Natural killer cell treated with Interleukin-12 subunit alpha and Interleukin-12 subunit beta and Interleukin-15 and Interleukin-18, amount 100 ng/mL, for 72 hours (primary cell): ENCODE measurements at regions not wholly inside any gene's neighbourhood (a gene's known extent, or its start where the extent isn't known, plus 50 kb on each side); places are given as distances from the start of the nearest gene placed in this dataset.
"Not testable (repeated sequence)": the region's sequence is repeated elsewhere in the genome, so short reads cannot be mapped to it uniquely, and the experiment has no call there.

Experiments
- ATAC-seq, 2 donors: fragments of 150-1000 bp; cut with Tn5 transposase in 1 of 2; sonication (Bioruptor Pico), chemical (Tn5 transposase) in 1 of 2; 2 replicates each; pipeline ENCODE4 v1.10.0; 2021
- DNase-seq: peaks from one replicate; pipeline ENCODE4 v3.0.0; 2022; ENCODE audit warnings: low spot score
- H3K27ac Mint-ChIP-seq, 2 donors: 1 replicate in 1 of 2; 2 replicates in 1 of 2; pipeline ENCODE4 v1.8.0; 2022; ENCODE audit warnings: mixed read lengths in 2 of 2, mild to moderate bottlenecking in 1 of 2, moderate library complexity in 1 of 2
- H3K27me3 Mint-ChIP-seq, 2 donors: 1 replicate in 1 of 2; 2 replicates in 1 of 2; pipeline ENCODE4 v1.8.0; 2022; ENCODE audit warnings: mixed read lengths in 2 of 2
- H3K36me3 Mint-ChIP-seq: one replicate; pipeline ENCODE4 v1.8.0; 2022; ENCODE audit warnings: mixed read lengths
- H3K4me1 Mint-ChIP-seq, 2 donors: 1 replicate in 1 of 2; 2 replicates in 1 of 2; pipeline ENCODE4 v1.8.0; 2022; ENCODE audit warnings: low read depth in 2 of 2, mixed read lengths in 2 of 2, mild to moderate bottlenecking in 1 of 2
- H3K4me3 Mint-ChIP-seq: one replicate; pipeline ENCODE4 v1.8.0; 2022; ENCODE audit warnings: mixed read lengths
- H3K9me3 Mint-ChIP-seq: 2 replicates; pipeline ENCODE4 v1.8.0; 2022; ENCODE audit warnings: mixed read lengths

DNA sequence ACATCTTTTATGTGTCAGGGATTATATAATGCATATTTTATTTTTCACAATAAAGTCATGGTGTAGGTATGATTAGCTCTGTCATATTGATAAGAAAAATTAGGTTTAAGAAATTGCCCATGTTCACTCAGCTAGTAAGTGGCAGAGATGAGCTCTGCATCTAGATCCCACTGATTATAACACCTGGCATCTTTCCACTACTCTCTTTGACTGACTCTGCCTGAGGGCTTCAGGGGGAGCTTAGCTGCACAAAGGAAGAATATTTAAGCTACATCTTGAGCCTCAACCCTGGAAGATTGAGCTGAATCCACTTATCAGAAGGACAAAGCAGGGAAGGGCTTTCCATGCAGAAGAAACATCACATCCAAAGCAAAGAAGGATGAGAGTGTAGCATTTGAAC, 190.4 kb downstream of the MIS18A start:
- Mint-ChIP-seq H3K4me3 (no peak overlapping the region), H3K4me1 (no peaks in the 10 kb centered on the region), H3K36me3 (no peaks in the 10 kb centered on the region), H3K9me3 (no peaks in the 10 kb centered on the region), H3K27ac (no peak overlapping the region), H3K27me3 (peaks cover 3 to 40% of the 10 kb centered on the region in 2 donors)
- ATAC-seq: no peak
- no peak for DNase-seq

DNA sequence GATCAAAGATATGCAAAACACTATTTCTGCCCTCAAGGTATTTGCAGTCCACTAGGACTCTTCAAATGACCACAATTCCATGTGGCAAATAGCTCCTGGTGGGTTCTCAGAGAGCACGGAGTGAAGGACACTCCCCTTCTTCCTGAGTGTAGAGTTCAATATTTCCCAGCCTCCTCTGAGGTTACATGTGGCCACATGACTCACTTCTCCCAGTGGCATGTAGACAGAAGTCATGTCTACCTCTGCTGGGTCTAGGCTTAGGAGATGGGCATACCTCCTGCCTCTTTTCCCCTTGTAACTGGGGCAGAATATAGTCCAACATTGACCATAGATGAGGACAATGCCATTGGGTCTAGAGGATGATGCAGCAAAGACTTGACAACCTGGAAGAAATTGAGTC, 191.4 kb downstream of the MIS18A start:
- Mint-ChIP-seq H3K4me3 (no peak overlapping the region), H3K27me3 (peaks cover 6 to 39% of the 10 kb centered on the region in 2 donors), H3K9me3 (no peaks in the 10 kb centered on the region), H3K36me3 (no peaks in the 10 kb centered on the region), H3K27ac (no peak overlapping the region), H3K4me1 (no peaks in the 10 kb centered on the region)
- DNase-seq (no peak), ATAC-seq (no peak)

DNA sequence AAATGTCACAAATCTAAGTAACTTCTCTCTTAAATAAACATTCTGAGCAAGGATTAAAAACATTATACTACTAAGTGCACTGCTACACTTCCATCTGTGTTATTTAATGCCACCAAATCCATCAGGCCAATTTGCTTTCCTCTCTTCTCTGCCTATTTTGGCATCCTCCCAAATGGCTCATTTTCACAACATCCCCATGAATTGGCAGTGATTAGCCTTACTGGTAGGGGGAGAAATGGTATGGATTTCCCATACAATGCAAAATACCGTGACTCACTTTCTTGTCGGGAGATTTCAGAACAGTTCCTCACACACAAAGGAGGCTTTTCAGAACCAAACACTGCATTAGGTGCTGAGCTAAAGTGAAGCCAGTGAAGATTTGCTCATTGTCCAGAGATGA, 195.7 kb downstream of the MIS18A start:
- no peak for DNase-seq
- Mint-ChIP-seq H3K4me3 (no peak overlapping the region), H3K27me3 (peaks cover 9 to 34% of the 10 kb centered on the region in 2 donors), H3K27ac (no peak overlapping the region), H3K36me3 (no peaks in the 10 kb centered on the region), H3K4me1 (no peaks in the 10 kb centered on the region), H3K9me3 (no peaks in the 10 kb centered on the region)
- no peak for ATAC-seq

- ATAC-seq: no peak
- H3K9me3 Mint-ChIP-seq: no peaks in the 10 kb centered on the region
- H3K4me1 Mint-ChIP-seq: no peaks in the 10 kb centered on the region
- no peak overlapping the region for H3K27ac Mint-ChIP-seq
- H3K27me3 Mint-ChIP-seq: peaks cover 11 to 37% of the 10 kb centered on the region in 2 donors
- DNase-seq: no peak
- no peaks in the 10 kb centered on the region for H3K36me3 Mint-ChIP-seq
- no peak overlapping the region for H3K4me3 Mint-ChIP-seq
Measured at GRCh38 chr21:32082466-32082865, 196.4 kb downstream of the MIS18A start.

DNA sequence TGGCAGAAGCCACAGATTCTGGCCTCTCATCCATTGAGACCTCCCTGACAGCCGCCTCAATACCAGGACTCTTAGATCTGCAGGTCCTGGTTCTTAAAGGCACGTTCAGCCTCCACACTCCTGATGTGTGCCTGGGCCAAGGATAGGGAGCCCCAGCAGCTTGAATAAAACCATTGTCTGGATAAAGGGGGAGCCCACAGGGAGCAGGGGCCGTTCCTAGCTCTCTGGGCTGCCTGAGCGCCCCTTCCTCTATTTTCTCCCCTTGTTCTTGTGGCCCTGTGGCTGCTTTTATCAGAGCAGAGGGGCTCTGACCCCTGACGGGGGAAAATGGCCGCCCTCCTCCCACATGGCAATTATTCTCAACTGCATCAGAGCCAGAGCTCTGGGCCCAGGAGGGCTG, 200.8 kb downstream of the HUNK start:
- H3K27ac Mint-ChIP-seq: no peak overlapping the region
- H3K4me3 Mint-ChIP-seq: no peak overlapping the region
- no peaks in the 10 kb centered on the region for H3K9me3 Mint-ChIP-seq
- no peaks in the 10 kb centered on the region for H3K36me3 Mint-ChIP-seq
- peaks cover 2 to 17% of the 10 kb centered on the region in 2 donors for H3K27me3 Mint-ChIP-seq
- H3K4me1 Mint-ChIP-seq: no peaks in the 10 kb centered on the region
- ATAC-seq (no peak), DNase-seq (no peak)

GRCh38 chr21:32073190-32073589, 200.4 kb downstream of the HUNK start:
- no peaks in the 10 kb centered on the region for H3K4me1 Mint-ChIP-seq
- no peaks in the 10 kb centered on the region for H3K9me3 Mint-ChIP-seq
- no peak overlapping the region for H3K4me3 Mint-ChIP-seq
- peaks cover 2 to 17% of the 10 kb centered on the region in 2 donors for H3K27me3 Mint-ChIP-seq
- H3K36me3 Mint-ChIP-seq: no peaks in the 10 kb centered on the region
- no peak overlapping the region for H3K27ac Mint-ChIP-seq
- ATAC-seq (no peak), DNase-seq (no peak)

GRCh38 chr21:32071620-32072019, 198.8 kb downstream of the HUNK start:
- H3K27ac Mint-ChIP-seq, ATAC-seq, H3K4me3 Mint-ChIP-seq, DNase-seq, H3K9me3 Mint-ChIP-seq, H3K36me3 Mint-ChIP-seq, H3K4me1 Mint-ChIP-seq: not testable (repeated sequence)
- peaks cover 4 to 10% of the 10 kb centered on the region in 2 donors for H3K27me3 Mint-ChIP-seq

DNA sequence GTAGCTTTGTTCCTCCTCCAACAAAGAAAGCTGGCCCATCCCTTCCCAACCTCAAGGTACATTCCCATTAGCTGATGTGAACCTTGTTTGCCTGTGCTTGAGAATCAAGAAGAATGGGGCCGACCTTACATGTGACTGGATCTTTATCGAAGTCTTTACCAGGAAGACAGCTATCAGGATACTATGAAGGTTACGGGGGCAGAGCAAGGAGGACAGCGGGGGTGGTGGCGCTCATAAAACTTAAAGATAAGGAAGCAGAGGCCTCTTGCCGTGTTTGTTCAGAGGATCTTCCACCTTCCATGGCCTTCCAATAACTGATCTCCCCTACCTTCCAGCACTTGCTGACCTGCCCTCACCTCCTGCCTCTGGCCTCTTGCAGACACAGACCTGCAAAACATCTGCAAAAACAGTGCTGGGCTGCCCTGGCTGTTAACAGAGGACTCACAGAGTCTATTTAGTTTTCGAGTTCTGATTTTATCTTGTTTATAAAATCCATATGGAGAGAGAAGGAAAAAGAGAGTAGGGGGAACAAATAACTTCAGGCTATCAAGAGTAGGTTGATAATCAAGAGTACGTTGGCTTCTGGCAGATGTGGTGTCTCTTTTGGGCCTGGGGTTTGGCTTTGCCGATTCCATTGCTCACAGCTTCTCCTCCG, 198.0 kb downstream of the HUNK start:
- Mint-ChIP-seq H3K27me3 (peaks cover 4 to 12% of the 10 kb centered on the region in 2 donors), H3K36me3 (no peaks in the 10 kb centered on the region), H3K27ac (no peak overlapping the region), H3K4me3 (no peak overlapping the region), H3K9me3 (no peaks in the 10 kb centered on the region), H3K4me1 (no peaks in the 10 kb centered on the region)
- ATAC-seq (no peak), DNase-seq (no peak)

- Mint-ChIP-seq H3K27ac (no peak overlapping the region), H3K27me3 (peaks cover 7 to 17% of the 10 kb centered on the region in 2 donors), H3K9me3 (no peaks in the 10 kb centered on the region), H3K36me3 (no peaks in the 10 kb centered on the region), H3K4me1 (no peaks in the 10 kb centered on the region), H3K4me3 (no peak overlapping the region)
- DNase-seq: no peak
- no peak for ATAC-seq
Measured at GRCh38 chr21:32070126-32070525, 197.3 kb downstream of the HUNK start.

- Mint-ChIP-seq H3K27ac (no peak overlapping the region), H3K4me1 (no peaks in the 10 kb centered on the region), H3K4me3 (no peak overlapping the region), H3K9me3 (no peaks in the 10 kb centered on the region), H3K27me3 (peaks cover 14 to 20% of the 10 kb centered on the region in 2 donors), H3K36me3 (no peaks in the 10 kb centered on the region)
- ATAC-seq: no peak
- DNase-seq: no peak
Measured at GRCh38 chr21:32065654-32066053, 192.8 kb downstream of the HUNK start.

- no peaks in the 10 kb centered on the region for H3K36me3 Mint-ChIP-seq
- no peak for ATAC-seq
- no peak overlapping the region for H3K4me3 Mint-ChIP-seq
- no peaks in the 10 kb centered on the region for H3K4me1 Mint-ChIP-seq
- H3K27me3 Mint-ChIP-seq: peaks cover 16 to 20% of the 10 kb centered on the region in 2 donors
- no peak for DNase-seq
- H3K27ac Mint-ChIP-seq: no peak overlapping the region
- no peaks in the 10 kb centered on the region for H3K9me3 Mint-ChIP-seq
Measured at GRCh38 chr21:32064281-32064910, 191.6 kb downstream of the HUNK start.

DNA sequence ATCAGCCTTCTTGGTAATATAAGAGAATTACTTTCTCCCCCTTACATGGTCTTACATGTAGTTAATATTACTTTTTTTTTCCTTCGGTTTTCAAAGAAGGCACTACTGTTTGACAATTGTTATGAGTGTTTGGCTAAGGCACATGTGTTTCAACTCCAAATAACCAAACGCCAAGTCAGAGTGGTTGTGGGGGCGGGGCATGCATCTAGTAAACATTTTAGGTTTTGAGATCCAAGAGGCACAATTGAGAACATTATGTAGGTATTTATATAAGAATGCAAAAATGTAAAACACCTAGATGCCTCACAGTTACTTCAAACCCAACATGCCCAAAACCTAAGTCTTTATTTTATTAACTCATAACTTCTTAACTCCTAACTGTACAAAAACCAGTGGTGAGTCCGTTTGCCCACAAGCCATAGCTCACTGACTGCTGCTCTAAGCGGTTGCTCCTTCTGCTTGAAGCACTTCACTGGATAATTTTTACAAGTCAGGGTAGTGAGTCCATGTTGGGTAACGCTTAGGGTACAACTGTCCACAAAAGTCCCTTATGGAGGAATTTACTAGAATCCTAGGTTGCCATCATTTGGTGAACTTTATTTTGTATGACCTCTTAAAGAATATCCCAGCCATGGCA, 189.9 kb downstream of the HUNK start:
- no peaks in the 10 kb centered on the region for H3K9me3 Mint-ChIP-seq
- H3K36me3 Mint-ChIP-seq: no peaks in the 10 kb centered on the region
- no peak for DNase-seq
- no peak for ATAC-seq
- H3K4me1 Mint-ChIP-seq: no peaks in the 10 kb centered on the region
- H3K27ac Mint-ChIP-seq: no peak overlapping the region
- H3K27me3 Mint-ChIP-seq: peaks cover 24 to 29% of the 10 kb centered on the region in 2 donors
- H3K4me3 Mint-ChIP-seq: no peak overlapping the region

DNA sequence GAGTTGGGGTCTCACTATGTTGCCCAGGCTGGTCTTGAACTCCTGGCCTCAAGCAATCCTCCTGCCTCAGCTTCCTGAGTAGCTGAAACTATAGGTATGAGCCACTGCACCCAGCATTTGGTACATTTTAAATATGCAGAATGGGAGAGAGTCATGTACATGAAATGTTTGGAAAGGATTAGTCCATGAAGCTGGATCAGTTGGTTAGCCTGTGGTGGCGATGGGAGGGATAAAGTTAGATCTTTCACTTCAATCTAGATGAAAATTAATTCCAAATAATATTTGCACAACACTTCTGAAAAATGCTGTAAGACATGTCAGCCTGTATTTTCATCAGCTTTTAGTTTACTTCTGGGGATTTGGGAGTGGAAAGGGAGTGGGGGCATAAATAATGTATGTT, 188.9 kb downstream of the HUNK start:
- DNase-seq (no peak), ATAC-seq (no peak)
- no peaks in the 10 kb centered on the region for H3K4me1 Mint-ChIP-seq
- H3K36me3 Mint-ChIP-seq: no peaks in the 10 kb centered on the region
- H3K27me3 Mint-ChIP-seq: peaks cover 24 to 28% of the 10 kb centered on the region in 2 donors
- H3K27ac Mint-ChIP-seq: no peak overlapping the region
- H3K4me3 Mint-ChIP-seq: no peak overlapping the region
- no peaks in the 10 kb centered on the region for H3K9me3 Mint-ChIP-seq

DNA sequence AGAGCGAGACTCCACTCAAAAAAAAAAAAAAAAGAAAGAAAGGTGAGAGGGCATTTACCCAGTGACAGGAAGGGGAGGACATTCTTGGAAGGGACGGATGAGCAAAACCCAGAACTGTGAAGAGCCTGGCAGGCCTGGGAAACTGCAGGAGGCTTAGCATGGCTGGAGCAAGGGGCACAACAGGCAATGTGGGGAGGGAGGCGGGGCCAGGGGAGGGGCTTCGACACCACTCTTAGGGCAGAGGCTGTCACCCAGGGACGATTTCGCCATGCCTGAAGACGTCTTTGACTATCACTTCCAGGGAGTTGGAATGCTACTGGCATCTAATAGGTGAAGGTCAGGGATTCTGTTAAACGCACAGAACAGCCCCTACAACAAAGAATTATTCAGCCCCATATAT, 184.0 kb downstream of the HUNK start:
- ATAC-seq: no peak
- peaks cover 3% of the 10 kb centered on the region for H3K9me3 Mint-ChIP-seq
- H3K4me3 Mint-ChIP-seq: no peak overlapping the region
- H3K27me3 Mint-ChIP-seq: peaks cover 20% of the 10 kb centered on the region in 2 donors
- no peaks in the 10 kb centered on the region for H3K4me1 Mint-ChIP-seq
- DNase-seq: no peak
- no peaks in the 10 kb centered on the region for H3K36me3 Mint-ChIP-seq
- H3K27ac Mint-ChIP-seq: no peak overlapping the region
